Caki2 (cell line): ENCODE measurements at regions not wholly inside any gene's neighbourhood (a gene's known extent, or its start where the extent isn't known, plus 50 kb on each side); places are given as distances from the start of the nearest gene placed in this dataset.
A peak's percentile ranks its signal among the peaks of the same experiment; 100 is the strongest.
"Not testable (repeated sequence)": the region's sequence is repeated elsewhere in the genome, so short reads cannot be mapped to it uniquely, and the experiment has no call there.

Experiments
- DNase-seq: peaks from one replicate; pipeline ENCODE4 v3.0.0-alpha.2; 2015; ENCODE audit warnings: low read depth
- in situ Hi-C: cut with HindIII; loops from 2 replicates; pipeline ENCODE4 v1.10.0; 2016; ENCODE audit warnings: low sequenced_read_pairs, low pct_unique_long_range_greater_than_20kb, mixed read lengths

GRCh38 chr2:18061717-18062116, 183.2 kb downstream of the KCNS3 start:
- DNase-seq = no peak
- in situ Hi-C loops = no loop called here

DNA sequence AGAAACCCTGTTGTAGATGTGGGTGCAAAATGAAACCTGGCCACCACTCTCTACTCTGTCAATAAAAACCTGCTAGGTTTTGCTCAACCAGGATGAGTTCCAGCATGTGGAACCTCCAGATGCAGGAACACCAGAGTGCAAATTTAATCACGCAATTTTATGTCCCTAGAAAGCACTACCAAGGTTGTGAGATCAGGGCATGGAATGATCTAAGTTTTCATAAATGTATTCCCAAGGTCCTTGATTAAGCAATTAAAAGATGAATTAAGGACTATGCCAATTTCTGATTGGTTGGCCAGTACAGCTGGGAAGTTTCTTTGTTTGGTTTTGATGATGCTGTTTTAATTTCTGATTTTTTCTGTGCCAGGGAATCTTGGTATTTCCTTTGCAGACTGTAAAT, 179.2 kb downstream of the KCNS3 start:
- no peak for DNase-seq
- in situ Hi-C loops = no loop called here

GRCh38 chr2:18055290-18055689, 176.8 kb downstream of the KCNS3 start:
- in situ Hi-C loops = no loop called here
- no peak for DNase-seq

- DNase-seq = no peak
- in situ Hi-C loops = no loop called here
Observed at GRCh38 chr2:18050001-18050400, 171.5 kb downstream of the KCNS3 start.

DNA sequence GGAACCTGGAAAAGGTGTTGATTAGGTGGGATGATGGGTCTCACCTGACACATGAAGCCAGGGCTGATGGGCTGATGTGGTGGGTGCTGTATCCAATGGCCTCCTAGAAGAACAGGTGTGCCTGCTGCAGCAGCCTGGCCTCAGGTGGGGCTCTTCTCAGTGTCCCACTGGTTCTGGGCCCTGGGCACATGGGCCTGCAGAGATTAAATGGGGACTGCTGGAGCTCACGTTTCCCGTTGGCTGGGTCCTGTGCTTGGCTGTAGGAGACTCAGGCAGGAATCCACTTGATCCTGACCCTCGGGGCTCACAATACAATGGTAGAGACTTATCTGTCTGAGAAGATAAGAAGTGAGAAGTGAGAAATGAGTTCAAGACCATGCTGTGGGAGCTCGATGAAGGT, 170.9 kb downstream of the KCNS3 start:
- no peak for DNase-seq
- in situ Hi-C loops = no loop called here

- in situ Hi-C loops = no loop called here
- peak; percentile 17 for DNase-seq
Observed at GRCh38 chr2:18047896-18048657, 169.6 kb downstream of the KCNS3 start.

GRCh38 chr2:18047213-18047611, 168.7 kb downstream of the KCNS3 start:
- in situ Hi-C loops = no loop called here
- no peak for DNase-seq

- in situ Hi-C loops = no loop called here
- DNase-seq = no peak
Observed at GRCh38 chr2:18046558-18047212, 168.2 kb downstream of the KCNS3 start.

- DNase-seq = no peak
- in situ Hi-C loops = no loop called here
Observed at GRCh38 chr2:18046017-18046416, 167.6 kb downstream of the KCNS3 start.

- in situ Hi-C loops = no loop called here
- DNase-seq = no peak
Observed at GRCh38 chr2:18045230-18045629, 166.8 kb downstream of the KCNS3 start.

DNA sequence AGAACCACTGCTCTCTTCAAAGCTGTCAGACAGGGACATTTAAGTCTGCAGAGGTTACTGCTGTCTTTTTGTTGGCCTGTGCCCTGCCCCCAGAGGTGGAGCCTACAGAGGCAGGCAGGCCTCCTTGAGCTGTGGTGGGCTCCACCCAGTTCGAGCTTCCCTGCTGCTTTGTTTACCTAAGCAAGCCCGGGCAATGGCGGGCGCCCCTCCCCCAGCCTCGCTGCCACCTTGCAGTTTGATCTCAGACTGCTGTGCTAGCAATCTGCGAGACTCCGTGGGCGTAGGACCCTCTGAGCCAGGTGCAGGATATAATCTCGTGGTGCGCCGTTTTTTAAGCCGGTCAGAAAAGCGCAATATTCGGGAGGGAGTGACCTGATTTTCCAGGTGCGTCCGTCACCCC, 138.9 kb downstream of the KCNS3 start:
- DNase-seq, in situ Hi-C loops: not testable (repeated sequence)

- in situ Hi-C loops = no loop called here
- DNase-seq = no peak
Observed at GRCh38 chr2:18009891-18010290, 131.4 kb downstream of the KCNS3 start.

DNA sequence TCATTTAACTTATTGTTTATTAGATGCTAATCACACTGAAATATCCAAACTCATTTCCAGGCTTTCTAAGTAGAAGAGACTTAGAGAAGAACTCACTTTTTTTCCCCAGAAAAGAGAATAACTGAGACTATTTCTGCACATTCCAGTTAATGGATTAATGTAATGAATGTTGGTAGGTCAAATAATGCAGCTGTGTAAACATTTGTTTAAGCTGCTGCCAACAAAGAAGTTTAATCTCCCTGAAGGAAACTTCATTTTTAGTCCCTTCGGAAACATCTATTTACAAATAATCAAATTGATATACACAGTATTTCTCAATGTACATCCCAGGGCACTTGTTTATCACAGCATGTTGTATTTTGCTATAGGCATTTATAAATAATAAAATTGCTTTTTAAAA, 126.9 kb downstream of the KCNS3 start:
- DNase-seq = no peak
- in situ Hi-C loops = no loop called here

GRCh38 chr2:18001671-18002070, 123.2 kb downstream of the KCNS3 start:
- DNase-seq = no peak
- in situ Hi-C loops = no loop called here

DNA sequence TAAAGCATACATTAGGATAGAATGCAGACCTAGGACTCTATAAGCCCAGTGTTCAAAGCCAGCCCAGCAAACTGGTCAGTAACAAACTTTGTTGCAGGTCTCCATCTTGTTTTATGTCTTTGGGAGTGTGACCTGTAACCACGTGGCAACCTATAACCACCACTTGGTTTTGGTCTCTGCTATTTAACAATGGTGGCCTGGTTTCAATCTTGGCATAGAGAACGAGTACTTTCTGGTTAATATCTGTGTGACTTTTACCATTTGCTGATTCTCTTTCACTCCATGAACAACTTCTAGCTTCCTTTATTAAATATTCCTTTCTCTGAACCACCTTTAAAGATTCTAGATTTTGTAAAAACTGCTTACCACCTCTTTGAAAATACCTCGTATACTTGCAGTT, 118.5 kb downstream of the KCNS3 start:
- in situ Hi-C loops = no loop called here

DNA sequence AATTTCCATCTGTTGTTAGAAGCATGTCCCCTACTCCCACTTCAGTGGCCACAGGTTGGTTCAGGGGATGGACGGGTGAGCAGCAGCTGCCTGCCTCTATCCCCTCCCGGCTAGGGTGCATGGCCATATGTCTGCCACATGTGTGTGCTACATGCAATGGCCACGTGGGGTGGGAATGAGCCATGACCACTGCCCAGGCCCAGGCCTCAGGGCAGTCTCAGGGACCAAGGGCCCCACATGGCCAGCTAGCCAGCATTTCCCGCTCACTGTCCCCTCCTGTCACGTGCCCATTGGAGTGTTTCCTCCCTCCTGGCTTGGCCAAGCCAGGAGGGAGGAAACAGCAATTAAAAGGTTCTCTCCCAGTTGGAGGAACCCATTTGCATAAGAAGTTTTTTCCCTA, 117.1 kb downstream of the KCNS3 start:
- no peak for DNase-seq
- in situ Hi-C loops = no loop called here

More for the DNA sequence above, 118.5 kb downstream of the KCNS3 start:
- no peak for DNase-seq
